ENCODE measurements at regions not wholly inside any gene's neighbourhood (a gene's known extent, or its start where the extent isn't known, plus 50 kb on each side); places are given as distances from the start of the nearest gene placed in this dataset.

DNA sequence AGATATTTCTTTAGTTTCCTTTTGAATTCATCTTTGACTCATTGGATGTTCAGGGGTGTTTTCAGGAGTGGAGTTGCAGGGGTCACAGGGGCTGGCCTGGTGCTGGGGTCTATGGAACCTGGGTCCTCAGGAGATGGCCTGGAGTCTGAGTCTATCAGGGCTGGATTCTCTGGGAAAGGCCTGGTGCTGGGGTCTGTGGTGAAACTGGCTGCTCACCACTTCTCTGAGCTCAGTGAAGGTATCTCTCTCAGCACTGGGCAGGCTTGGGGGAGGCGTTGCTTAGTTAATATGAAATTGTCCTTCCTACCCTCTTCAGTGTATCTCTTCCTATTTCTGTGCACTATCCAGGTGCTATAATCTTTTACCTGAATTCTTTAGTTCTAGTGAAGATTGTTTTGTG, 83.1 kb upstream of the SLC24A3 start:
- Histone ChIP-seq H3K4me1 (ENCODE audit: control insufficient read depth in 1 of 2, insufficient read depth in 2 of 2, low read depth in 1 of 2, low read length in 1 of 2) (no peaks in the 10 kb centered on the region), H3K79me2 (ENCODE audit: insufficient read depth) (no peaks in the 10 kb centered on the region), H3K27ac (ENCODE audit: low read depth in 2 of 2, low read length in 1 of 2) (no peak overlapping the region), H2AFZ (ENCODE audit: low read depth) (no peak overlapping the region), H3K27me3 (ENCODE audit: insufficient read depth) (no peaks in the 10 kb centered on the region), H3K9me2 (no peaks in the 10 kb centered on the region), H3K9me3 (no peaks in the 10 kb centered on the region), H3K9ac (no peak overlapping the region), H4K20me1 (ENCODE audit: insufficient read depth) (no peaks in the 10 kb centered on the region), H3K36me3 (replicated peaks in 1 of 2; ENCODE audit: control insufficient read depth in 1 of 2, insufficient read depth in 2 of 2, low read length in 1 of 2) (no peaks in the 10 kb centered on the region), H3F3A (replicated peaks; ENCODE audit: insufficient read depth) (no peaks in the 10 kb centered on the region), H3K4me2 (no peak overlapping the region), H3K4me3 (ENCODE audit: low read depth in 2 of 2, low read length in 1 of 2) (no peak overlapping the region)
- WGBS (ENCODE audit: low lambda C conversion rate), result 0% methylated on average over 1 of the region's 1 CpG
- POLR2A ChIA-PET, result no interaction called here
- CTCF ChIA-PET, result interaction anchor here (0.6 to 1.4 kb wide), 3 partner anchors 14 to 108 kb away, joined by 3 read pairs; no protein-coding TSS in a partner anchor
- no peak for TF ChIP-seq NRF1 (IDR thresholded peaks at IDR 0.05; ENCODE audit: low read depth, low read length)
- no peak for TF ChIP-seq EZH2phosphoT487 (IDR thresholded peaks at IDR 0.05; ENCODE audit: borderline replicate concordance, low read depth)
- TF ChIP-seq CHD2 (IDR thresholded peaks at IDR 0.05; ENCODE audit: low read length, partially characterized antibody), result no peak
- no peak for TF ChIP-seq SMC3 (IDR thresholded peaks at IDR 0.05; ENCODE audit: low read depth, low read length)
- no peak for TF ChIP-seq NFIC (IDR thresholded peaks at IDR 0.05; ENCODE audit: borderline replicate concordance)
- no peak for TF ChIP-seq RXRA (IDR thresholded peaks at IDR 0.05; ENCODE audit: borderline replicate concordance, low read depth)
- no peak for TF ChIP-seq RCOR1 (IDR thresholded peaks at IDR 0.05; ENCODE audit: low read length)
- TF ChIP-seq, protein P1, sequence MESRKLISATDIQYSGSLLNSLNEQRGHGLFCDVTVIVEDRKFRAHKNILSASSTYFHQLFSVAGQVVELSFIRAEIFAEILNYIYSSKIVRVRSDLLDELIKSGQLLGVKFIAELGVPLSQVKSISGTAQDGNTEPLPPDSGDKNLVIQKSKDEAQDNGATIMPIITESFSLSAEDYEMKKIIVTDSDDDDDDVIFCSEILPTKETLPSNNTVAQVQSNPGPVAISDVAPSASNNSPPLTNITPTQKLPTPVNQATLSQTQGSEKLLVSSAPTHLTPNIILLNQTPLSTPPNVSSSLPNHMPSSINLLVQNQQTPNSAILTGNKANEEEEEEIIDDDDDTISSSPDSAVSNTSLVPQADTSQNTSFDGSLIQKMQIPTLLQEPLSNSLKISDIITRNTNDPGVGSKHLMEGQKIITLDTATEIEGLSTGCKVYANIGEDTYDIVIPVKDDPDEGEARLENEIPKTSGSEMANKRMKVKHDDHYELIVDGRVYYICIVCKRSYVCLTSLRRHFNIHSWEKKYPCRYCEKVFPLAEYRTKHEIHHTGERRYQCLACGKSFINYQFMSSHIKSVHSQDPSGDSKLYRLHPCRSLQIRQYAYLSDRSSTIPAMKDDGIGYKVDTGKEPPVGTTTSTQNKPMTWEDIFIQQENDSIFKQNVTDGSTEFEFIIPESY (IDR thresholded peaks at IDR 0.05; ENCODE audit: borderline replicate concordance, low read depth), result no peak
- TF ChIP-seq, protein P2, sequence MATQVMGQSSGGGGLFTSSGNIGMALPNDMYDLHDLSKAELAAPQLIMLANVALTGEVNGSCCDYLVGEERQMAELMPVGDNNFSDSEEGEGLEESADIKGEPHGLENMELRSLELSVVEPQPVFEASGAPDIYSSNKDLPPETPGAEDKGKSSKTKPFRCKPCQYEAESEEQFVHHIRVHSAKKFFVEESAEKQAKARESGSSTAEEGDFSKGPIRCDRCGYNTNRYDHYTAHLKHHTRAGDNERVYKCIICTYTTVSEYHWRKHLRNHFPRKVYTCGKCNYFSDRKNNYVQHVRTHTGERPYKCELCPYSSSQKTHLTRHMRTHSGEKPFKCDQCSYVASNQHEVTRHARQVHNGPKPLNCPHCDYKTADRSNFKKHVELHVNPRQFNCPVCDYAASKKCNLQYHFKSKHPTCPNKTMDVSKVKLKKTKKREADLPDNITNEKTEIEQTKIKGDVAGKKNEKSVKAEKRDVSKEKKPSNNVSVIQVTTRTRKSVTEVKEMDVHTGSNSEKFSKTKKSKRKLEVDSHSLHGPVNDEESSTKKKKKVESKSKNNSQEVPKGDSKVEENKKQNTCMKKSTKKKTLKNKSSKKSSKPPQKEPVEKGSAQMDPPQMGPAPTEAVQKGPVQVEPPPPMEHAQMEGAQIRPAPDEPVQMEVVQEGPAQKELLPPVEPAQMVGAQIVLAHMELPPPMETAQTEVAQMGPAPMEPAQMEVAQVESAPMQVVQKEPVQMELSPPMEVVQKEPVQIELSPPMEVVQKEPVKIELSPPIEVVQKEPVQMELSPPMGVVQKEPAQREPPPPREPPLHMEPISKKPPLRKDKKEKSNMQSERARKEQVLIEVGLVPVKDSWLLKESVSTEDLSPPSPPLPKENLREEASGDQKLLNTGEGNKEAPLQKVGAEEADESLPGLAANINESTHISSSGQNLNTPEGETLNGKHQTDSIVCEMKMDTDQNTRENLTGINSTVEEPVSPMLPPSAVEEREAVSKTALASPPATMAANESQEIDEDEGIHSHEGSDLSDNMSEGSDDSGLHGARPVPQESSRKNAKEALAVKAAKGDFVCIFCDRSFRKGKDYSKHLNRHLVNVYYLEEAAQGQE (IDR thresholded peaks at IDR 0.05; ENCODE audit: low read depth, low read length), result no peak
- TF ChIP-seq ELF1 (IDR thresholded peaks at IDR 0.05), result no peak
- no peak for DNase-seq

DNA sequence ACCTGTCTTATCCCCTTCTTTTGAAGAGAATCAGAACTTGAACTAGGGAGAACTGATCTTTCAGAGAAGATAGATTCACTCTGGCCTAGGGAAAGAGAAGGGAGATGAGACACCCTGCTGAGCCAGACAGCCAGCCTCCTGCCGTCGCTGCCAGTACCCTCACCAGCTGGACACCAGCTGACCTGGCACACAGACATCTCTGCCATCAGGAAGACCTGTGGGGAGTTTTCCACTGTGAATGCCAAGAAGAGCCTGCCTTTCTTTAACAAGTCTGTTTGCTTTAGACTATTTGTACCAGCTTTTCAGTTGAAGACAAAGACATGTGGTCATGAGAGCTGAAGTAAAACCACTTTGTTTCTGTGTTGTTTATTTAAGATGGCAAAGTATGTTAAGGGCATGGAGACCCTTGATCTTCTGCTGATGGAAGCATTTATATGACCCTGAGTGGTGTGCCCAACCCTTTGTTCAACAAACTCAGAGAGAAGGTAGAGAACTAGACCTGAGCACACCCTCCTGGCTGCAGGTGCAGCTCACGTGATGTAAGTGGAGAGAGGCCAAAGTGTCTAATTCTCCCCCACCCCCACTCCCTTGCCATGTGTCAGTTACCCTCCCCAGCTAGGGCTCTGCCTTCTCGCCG, 82.3 kb upstream of the SLC24A3 start:
- Histone ChIP-seq H3K79me2 (ENCODE audit: insufficient read depth) (no peaks in the 10 kb centered on the region), H3K36me3 (replicated peaks in 1 of 2; ENCODE audit: control insufficient read depth in 1 of 2, insufficient read depth in 2 of 2, low read length in 1 of 2) (no peaks in the 10 kb centered on the region), H3K27ac (ENCODE audit: low read depth in 2 of 2, low read length in 1 of 2) (no peak overlapping the region), H3K4me2 (no peak overlapping the region), H2AFZ (ENCODE audit: low read depth) (no peak overlapping the region), H3K9ac (no peak overlapping the region), H3K9me3 (no peaks in the 10 kb centered on the region), H4K20me1 (ENCODE audit: insufficient read depth) (no peaks in the 10 kb centered on the region), H3K4me1 (ENCODE audit: control insufficient read depth in 1 of 2, insufficient read depth in 2 of 2, low read depth in 1 of 2, low read length in 1 of 2) (no peaks in the 10 kb centered on the region), H3K9me2 (no peaks in the 10 kb centered on the region), H3K27me3 (ENCODE audit: insufficient read depth) (no peaks in the 10 kb centered on the region), H3F3A (replicated peaks; ENCODE audit: insufficient read depth) (no peaks in the 10 kb centered on the region), H3K4me3 (ENCODE audit: low read depth in 2 of 2, low read length in 1 of 2) (no peak overlapping the region)
- POLR2A ChIA-PET, result no interaction called here
- CTCF ChIA-PET, result interaction anchor here (1.0 to 1.4 kb wide), 2 partner anchors 15 to 19 kb away, joined by 3 read pairs; no protein-coding TSS in a partner anchor
- DNase-seq, result no peak
- WGBS (ENCODE audit: low lambda C conversion rate), result 2% methylated on average over 5 of the region's 5 CpGs
- TF ChIP-seq, protein P3, sequence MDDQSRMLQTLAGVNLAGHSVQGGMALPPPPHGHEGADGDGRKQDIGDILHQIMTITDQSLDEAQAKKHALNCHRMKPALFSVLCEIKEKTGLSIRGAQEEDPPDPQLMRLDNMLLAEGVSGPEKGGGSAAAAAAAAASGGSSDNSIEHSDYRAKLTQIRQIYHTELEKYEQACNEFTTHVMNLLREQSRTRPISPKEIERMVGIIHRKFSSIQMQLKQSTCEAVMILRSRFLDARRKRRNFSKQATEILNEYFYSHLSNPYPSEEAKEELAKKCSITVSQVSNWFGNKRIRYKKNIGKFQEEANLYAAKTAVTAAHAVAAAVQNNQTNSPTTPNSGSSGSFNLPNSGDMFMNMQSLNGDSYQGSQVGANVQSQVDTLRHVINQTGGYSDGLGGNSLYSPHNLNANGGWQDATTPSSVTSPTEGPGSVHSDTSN (IDR thresholded peaks at IDR 0.05), result no peak
- TF ChIP-seq MEF2A (IDR thresholded peaks at IDR 0.05; ENCODE audit: borderline replicate concordance, low read depth) (no peak), TAF1 (IDR thresholded peaks at IDR 0.05; ENCODE audit: borderline replicate concordance, low read depth, low read length) (no peak), EP300 (IDR thresholded peaks at IDR 0.05; ENCODE audit: borderline replicate concordance in 1 of 2, low read depth in 1 of 2, low read length in 1 of 2) (no peak), TCF12 (IDR thresholded peaks at IDR 0.05) (no peak), NFIC (IDR thresholded peaks at IDR 0.05; ENCODE audit: borderline replicate concordance) (no peak), EZH2phosphoT487 (IDR thresholded peaks at IDR 0.05; ENCODE audit: borderline replicate concordance, low read depth) (no peak), FOXJ3 (CRISPR knock-in tag; IDR thresholded peaks at IDR 0.05) (no peak), RAD21 (IDR thresholded peaks at IDR 0.05; ENCODE audit: low read length) (no peak)
- TF ChIP-seq, protein P1 (IDR thresholded peaks at IDR 0.05; ENCODE audit: borderline replicate concordance, low read depth), result no peak
